Lower leg skin (tissue), 4 donors: ENCODE measurements at regions not wholly inside any gene's neighbourhood (a gene's known extent, or its start where the extent isn't known, plus 50 kb on each side); places are given as distances from the start of the nearest gene placed in this dataset.

Experiments
- DNase-seq, 2 donors: peaks; one replicate each; pipeline ENCODE4 v3.0.0-alpha.2; 2019; ENCODE audit warnings: low spot score in 2 of 2
- H3K4me3 ChIP-seq: fragments of 200-600 bp; sonication (generic); 2 replicates; pipeline ENCODE4 v1.5.1; 2017; ENCODE audit warnings: mild to moderate bottlenecking, low read depth; ENCODE audit not compliant: poor library complexity, severe bottlenecking
- CTCF ChIP-seq, 3 donors: fragments of 450-650 bp; IDR thresholded peaks; one replicate each; pipeline ENCODE4 v1.5.1; 2016; ENCODE audit warnings: antibody characterized with exemption in 3 of 3, mild to moderate bottlenecking in 3 of 3, moderate library complexity in 2 of 3
- POLR2A ChIP-seq, 2 donors: fragments of 450-650 bp; IDR thresholded peaks; one replicate each; pipeline ENCODE4 v1.6.1; 2016 to 2017; ENCODE audit warnings: antibody characterized with exemption in 2 of 2, mild to moderate bottlenecking in 1 of 2, moderate library complexity in 1 of 2
- WGBS, 2 donors: methylation state at CpG; one replicate each; pipeline ENCODE4 v1.1.5; 2018; 5-methylcytosine and 5-hydroxymethylcytosine counted together
- intact Hi-C: fragments of 100-400 bp; cut with DNase I; formaldehyde crosslinking; loops from one replicate; pipeline ENCODE4 v1.15.0; 2023; ENCODE audit warnings: low total_unique reads

- TF ChIP-seq POLR2A (IDR thresholded peaks at IDR 0.05) (no peak), CTCF (IDR thresholded peaks at IDR 0.05) (no peak)
- no peak overlapping the region for H3K4me3 ChIP-seq
- no peak for DNase-seq
- WGBS, 2 donors = 74 to 81% methylated on average over 3 of the region's 3 CpGs
- intact Hi-C loops = no loop called here
Measured at GRCh38 chr4:112057470-112057869, 87.8 kb upstream of the FAM241A start.

- no peak for DNase-seq
- no peak overlapping the region for H3K4me3 ChIP-seq
- WGBS, 2 donors = 25 to 33% methylated on average over 3 of the region's 3 CpGs
- intact Hi-C loops = no loop called here
- no peak for TF ChIP-seq POLR2A (IDR thresholded peaks at IDR 0.05)
- TF ChIP-seq CTCF (IDR thresholded peaks at IDR 0.05) = no peak
Measured at GRCh38 chr4:112058433-112058832, 86.8 kb upstream of the FAM241A start.

- no peak for DNase-seq
- no peak overlapping the region for H3K4me3 ChIP-seq
- TF ChIP-seq POLR2A (IDR thresholded peaks at IDR 0.05) (no peak), CTCF (IDR thresholded peaks at IDR 0.05) (no peak)
- intact Hi-C loops = no loop called here
Measured at GRCh38 chr4:112060212-112060611, 85.0 kb upstream of the FAM241A start.

- H3K4me3 ChIP-seq = no peak overlapping the region
- intact Hi-C loops = no loop called here
- no peak for DNase-seq
- no peak for TF ChIP-seq CTCF (IDR thresholded peaks at IDR 0.05)
- no peak for TF ChIP-seq POLR2A (IDR thresholded peaks at IDR 0.05)
- WGBS, 2 donors = 59 to 66% methylated on average over 2 of the region's 2 CpGs
Measured at GRCh38 chr4:112061207-112061817, 83.9 kb upstream of the FAM241A start.

- 84 to 94% methylated on average over 1 of the region's 1 CpG for WGBS, 2 donors
- intact Hi-C loops = no loop called here
- TF ChIP-seq CTCF (IDR thresholded peaks at IDR 0.05) = no peak
- TF ChIP-seq POLR2A (IDR thresholded peaks at IDR 0.05) = no peak
- DNase-seq = no peak
- no peak overlapping the region for H3K4me3 ChIP-seq
Measured at GRCh38 chr4:112063260-112063659, 82.0 kb upstream of the FAM241A start.

- no peak for TF ChIP-seq POLR2A (IDR thresholded peaks at IDR 0.05)
- TF ChIP-seq CTCF (IDR thresholded peaks at IDR 0.05) = no peak
- no peak for DNase-seq
- WGBS, 2 donors = 89 to 90% methylated on average over 2 of the region's 2 CpGs
- H3K4me3 ChIP-seq = no peak overlapping the region
- intact Hi-C loops = no loop called here
Measured at GRCh38 chr4:112069110-112069509, 76.1 kb upstream of the FAM241A start.
